Astrocyte of the cerebellum (primary cell): ENCODE measurements at regions not wholly inside any gene's neighbourhood (a gene's known extent, or its start where the extent isn't known, plus 50 kb on each side); places are given as distances from the start of the nearest gene placed in this dataset.

Experiments used
- DNase-seq: peaks from one replicate; pipeline ENCODE4 v3.0.0-alpha.2; 2011; ENCODE audit warnings: low read depth
- H3K4me3 ChIP-seq: 2 replicates; pipeline ENCODE4 v1.5.1; 2011; ENCODE audit warnings: mild to moderate bottlenecking, low read depth, low read length, moderate library complexity
- in situ Hi-C: cut with HindIII; loops from 2 replicates; pipeline ENCODE4 v1.10.0; 2017; ENCODE audit warnings: low sequenced_read_pairs
- TF ChIP-seq, protein P1 (sequence below): IDR thresholded peaks from 2 replicates; pipeline ENCODE4 v1.5.1; 2012; ENCODE audit warnings: low read length, low read depth, moderate library complexity, mild to moderate bottlenecking; ENCODE audit errors: missing control alignments

DNA sequence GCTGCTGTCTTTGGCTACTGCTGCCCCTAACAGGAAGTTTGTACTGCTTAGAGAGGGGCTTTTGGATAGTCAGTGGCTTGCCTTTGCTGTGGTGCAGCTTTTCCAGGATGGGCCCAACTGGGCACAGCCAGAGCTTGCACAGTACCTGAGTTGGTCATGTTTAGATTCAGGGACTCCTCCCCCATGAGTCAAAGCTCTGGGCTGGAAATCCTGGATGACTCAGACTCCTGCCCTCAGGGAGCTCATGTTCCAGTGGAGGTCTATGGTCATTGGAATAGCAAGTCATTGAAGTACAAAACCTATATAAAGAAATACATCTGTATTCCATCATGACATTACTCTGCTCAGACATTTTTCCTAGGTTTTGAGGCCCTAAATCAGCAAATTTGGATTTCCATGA is 66.7 kb upstream of the PJA1 start:
- no peak overlapping the region for H3K4me3 ChIP-seq
- in situ Hi-C loops, result no loop called here
- TF ChIP-seq, protein P1, sequence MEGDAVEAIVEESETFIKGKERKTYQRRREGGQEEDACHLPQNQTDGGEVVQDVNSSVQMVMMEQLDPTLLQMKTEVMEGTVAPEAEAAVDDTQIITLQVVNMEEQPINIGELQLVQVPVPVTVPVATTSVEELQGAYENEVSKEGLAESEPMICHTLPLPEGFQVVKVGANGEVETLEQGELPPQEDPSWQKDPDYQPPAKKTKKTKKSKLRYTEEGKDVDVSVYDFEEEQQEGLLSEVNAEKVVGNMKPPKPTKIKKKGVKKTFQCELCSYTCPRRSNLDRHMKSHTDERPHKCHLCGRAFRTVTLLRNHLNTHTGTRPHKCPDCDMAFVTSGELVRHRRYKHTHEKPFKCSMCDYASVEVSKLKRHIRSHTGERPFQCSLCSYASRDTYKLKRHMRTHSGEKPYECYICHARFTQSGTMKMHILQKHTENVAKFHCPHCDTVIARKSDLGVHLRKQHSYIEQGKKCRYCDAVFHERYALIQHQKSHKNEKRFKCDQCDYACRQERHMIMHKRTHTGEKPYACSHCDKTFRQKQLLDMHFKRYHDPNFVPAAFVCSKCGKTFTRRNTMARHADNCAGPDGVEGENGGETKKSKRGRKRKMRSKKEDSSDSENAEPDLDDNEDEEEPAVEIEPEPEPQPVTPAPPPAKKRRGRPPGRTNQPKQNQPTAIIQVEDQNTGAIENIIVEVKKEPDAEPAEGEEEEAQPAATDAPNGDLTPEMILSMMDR, result no peak
- no peak for DNase-seq

DNA sequence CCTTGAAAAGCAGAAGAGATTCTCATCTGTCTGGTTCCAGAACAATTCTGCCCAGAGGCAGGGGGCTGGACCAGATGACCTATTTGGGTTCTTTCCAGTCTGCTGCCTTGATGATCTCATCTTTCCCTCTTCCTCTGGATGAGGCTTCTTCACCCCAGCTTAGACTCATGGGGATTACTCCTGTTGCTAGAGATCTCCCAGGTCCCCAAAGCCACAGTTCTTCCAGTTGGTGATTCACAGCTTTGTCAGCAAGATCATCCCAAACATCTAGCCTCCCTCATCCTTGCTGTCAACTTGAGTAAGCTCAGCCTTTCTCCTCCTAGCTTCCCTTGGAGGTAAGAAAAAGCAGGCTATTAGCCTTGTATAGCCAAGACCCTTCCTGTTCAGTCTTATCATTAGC is 64.2 kb upstream of the PJA1 start:
- no peak overlapping the region for H3K4me3 ChIP-seq
- no peak for DNase-seq
- in situ Hi-C loops, result no loop called here
- TF ChIP-seq, protein P1, result no peak

DNA sequence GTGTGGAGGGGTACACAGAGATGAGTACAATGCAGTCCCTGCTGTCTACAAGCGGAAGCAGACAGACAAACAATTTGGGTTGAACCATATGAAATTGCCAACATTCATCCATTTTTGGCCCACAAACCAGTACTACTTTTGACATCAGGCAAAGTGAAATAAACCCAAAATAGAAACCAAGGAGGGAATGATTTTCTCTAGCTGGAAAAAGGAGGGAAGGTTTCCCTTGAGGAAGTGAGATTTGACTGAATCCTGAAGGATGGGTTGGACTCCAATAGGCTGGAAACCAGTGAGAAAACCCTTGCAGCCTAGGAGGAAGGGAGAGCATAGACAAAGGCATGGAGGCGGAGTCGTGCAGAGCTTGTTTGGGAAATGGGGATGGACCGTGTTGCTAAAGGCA is 63.5 kb upstream of the PJA1 start:
- no peak for DNase-seq
- in situ Hi-C loops, result no loop called here
- no peak overlapping the region for H3K4me3 ChIP-seq
- TF ChIP-seq, protein P1, result no peak

DNA sequence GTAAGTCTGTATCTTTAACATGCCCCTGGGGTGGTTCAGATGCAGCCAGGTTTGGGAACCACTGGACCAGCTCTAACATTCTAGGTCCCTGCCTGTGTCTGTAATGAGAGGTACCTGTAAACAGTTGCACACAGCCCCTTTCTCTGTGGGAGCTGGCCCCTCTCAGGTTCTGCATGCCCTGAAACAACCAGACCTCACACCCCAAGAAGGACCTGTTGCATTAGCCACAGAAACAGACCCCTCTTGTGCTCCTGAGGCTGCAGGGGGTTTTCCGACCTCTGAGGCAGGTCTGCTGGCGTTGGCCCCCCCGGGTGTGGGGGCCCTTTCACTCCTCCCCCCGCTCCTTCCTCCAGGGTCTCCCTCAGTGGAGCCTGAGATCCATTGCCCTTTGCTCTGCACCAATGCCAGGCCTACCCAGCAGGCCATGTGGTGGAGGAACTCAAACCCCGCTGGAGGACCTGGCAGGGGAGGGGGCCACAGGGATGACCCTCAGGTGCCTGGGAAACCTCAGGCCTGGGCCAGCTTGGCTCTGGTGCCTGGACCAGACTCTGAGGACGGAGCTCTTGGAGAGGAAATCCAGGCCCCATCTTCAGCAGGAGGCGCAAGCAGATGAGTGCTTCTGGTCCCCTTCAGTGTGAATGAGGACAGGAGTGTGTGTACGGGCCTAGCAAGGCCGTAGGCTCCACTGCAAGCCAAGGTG is 61.4 kb upstream of the PJA1 start:
- H3K4me3 ChIP-seq, result no peak overlapping the region
- TF ChIP-seq, protein P1, result no peak
- DNase-seq, result no peak
- in situ Hi-C loops, result no loop called here

DNA sequence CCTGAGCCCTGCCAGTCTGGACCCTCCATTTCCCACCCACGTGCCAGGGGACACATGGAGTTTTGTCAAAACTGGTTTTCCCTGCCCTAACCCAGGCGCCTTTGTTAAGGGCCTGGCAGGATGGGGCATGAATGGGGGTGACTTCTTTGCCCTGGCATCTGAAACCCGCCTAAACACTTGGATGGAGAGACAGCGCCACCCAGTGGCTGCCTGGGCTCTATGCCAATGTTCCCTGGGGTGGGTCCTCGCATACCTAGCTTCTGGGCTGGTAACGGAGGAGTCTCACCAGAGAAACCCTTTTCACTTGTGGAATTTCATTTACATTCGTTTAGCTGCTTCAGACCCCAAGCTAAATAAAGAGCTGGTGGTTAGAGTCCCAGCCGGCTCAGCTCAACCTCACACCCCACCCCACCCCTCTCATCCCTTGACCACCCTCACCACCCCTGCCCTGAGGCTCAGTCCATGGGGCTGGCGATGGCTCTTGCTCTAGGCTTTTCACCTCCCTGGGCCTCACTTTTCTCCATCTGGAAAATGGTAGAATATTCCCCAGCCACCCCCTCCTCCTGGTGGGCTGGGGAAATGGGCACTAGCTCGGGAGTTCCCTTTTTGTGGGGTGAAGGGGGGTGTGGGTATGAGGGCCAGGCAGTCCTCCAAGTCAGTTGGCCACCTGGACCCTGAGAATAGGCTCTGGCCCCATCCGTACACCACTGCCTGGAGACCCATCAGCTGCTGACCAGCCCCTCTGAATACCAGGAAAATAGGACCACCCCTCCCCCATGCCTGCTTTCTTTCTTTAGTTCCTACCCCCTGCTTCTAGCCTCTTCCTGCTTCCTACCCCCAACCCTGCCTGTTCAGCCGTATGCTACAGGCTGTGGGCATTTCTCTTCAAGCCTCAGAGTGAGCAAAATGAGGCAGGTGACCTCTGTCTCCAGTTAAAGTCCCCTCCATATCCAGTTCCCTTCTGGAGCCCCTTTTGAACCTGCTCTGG is 57.1 kb upstream of the PJA1 start:
- in situ Hi-C loops, result no loop called here
- H3K4me3 ChIP-seq, result no peak overlapping the region
- peak; percentile 29 for DNase-seq
- TF ChIP-seq, protein P1, result peak; percentile 72

DNA sequence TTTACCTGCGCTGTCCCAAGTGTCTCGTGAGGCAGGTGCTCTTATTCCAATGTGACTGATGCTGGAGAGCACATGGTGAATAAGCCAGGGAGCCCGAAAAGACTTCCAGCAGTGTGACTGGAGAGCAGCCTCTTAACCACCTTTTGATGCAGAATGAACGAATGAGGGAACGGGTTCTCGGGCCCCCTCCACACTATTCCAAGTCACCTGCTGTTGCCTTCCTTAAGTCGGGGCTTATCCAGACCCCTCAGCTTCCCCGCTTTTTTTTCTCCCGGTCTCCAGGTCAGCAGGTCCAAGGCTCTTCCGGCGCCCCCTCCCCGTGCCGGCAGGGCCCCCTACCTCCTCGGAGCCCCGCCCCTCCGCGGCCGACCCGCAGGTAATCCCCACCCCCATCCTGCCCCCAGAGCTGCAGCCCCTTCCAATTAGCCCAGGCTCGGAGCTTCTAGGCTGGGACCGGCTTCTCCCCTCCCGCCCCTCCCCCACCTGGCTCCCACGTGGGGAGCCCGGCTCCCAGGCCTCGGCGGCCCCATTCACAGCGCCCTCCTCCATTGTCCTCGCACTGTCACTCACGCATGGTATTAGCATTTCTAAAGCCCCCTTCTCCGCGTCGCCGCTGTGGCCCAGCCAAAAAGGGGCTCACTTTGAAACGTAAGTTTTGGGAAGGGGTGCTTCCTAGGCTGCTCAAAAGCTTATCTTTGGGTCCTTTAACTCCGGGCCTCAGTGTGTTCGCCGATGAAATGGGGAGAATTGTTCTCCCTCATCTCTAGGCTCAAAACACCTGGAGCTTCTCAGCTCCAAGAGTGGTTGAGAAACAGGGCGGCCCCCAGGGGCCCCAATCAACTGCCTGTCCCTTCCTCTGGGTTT is 56.2 kb upstream of the PJA1 start:
- DNase-seq, result no peak
- in situ Hi-C loops, result no loop called here
- TF ChIP-seq, protein P1, result no peak
- no peak overlapping the region for H3K4me3 ChIP-seq
